ENCODE measurements at regions not wholly inside any gene's neighbourhood (a gene's known extent, or its start where the extent isn't known, plus 50 kb on each side); places are given as distances from the start of the nearest gene placed in this dataset.

DNA sequence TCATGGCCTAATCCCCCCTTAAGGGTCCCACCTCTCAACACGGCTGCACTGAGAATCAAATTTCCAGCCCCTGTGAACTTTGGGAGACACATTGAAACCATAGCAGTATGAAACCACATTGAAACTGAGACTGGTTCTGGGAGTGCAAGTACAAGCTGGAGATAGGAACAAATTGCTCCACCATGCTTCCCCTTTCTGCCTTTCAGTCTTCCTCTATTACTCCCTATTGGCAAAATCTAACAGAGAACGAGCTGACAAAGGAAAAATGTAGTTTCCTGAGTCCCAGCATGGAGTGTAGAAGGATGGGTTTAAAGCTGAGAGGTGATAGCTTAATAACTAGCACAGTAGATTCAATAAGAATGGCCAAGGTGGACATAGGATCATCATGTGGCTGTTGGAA lies 161.7 kb upstream of the RPL34 start:
- no peak for TF ChIP-seq CTCF (conservative IDR thresholded peaks at IDR 0.05)

GRCh38 chr4:108454227-108454626 lies 166.1 kb upstream of the RPL34 start:
- no peak for TF ChIP-seq CTCF (conservative IDR thresholded peaks at IDR 0.05)
- no peak overlapping the region for H3K27ac ChIP-seq

More for the DNA sequence above, 161.7 kb upstream of the RPL34 start:
- no peak overlapping the region for H3K27ac ChIP-seq

- no peak overlapping the region for H3K27ac ChIP-seq
- TF ChIP-seq CTCF (conservative IDR thresholded peaks at IDR 0.05) = no peak
Observed at GRCh38 chr4:108453366-108453765, 167.0 kb upstream of the RPL34 start.

GRCh38 chr4:108450236-108450898 lies 170.0 kb upstream of the RPL34 start:
- TF ChIP-seq CTCF (conservative IDR thresholded peaks at IDR 0.05) = no peak
- H3K27ac ChIP-seq = no peak overlapping the region

- TF ChIP-seq CTCF (conservative IDR thresholded peaks at IDR 0.05) = no peak
- no peak overlapping the region for H3K27ac ChIP-seq
Observed at GRCh38 chr4:108449129-108449528, 171.2 kb upstream of the RPL34 start.

DNA sequence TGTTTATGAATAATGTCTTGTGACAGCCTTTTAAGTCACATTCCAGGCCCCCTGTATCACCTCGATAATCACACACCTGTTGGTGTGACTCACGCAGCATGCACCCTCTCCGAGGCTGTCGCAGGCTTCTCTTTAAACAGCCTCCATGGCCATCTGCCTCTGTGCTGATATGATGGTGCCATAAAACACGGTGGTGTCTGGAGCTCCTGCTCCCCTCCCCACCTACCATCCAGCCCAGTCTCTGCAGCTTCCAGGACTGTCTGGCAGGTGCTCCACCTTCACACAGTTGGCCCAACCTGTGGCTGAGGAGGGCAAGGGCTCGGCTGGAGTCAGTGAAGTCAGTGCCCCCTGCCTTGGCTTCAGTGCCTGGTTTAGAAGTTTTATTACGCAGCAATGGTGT lies 173.8 kb upstream of the RPL34 start:
- no peak for TF ChIP-seq CTCF (conservative IDR thresholded peaks at IDR 0.05)
- H3K27ac ChIP-seq = no peak overlapping the region

DNA sequence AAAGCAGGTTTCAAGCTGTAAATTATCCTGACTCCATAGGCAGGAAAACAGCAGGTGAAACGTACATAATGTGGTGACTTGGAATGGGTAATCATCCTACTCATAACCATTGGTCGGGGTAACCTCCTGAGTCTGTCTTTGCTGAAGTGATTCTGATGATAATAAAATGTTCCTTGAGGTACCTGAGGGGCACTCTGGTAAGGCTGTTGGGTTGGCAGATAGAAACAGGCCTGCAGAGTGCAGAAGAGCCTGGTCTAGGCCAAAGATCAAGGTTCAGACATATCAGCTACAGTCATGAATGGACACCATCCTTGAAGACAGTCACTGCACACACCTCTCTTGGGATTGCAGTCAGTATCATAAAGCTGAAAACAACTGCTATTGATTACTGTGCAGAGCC lies 174.7 kb upstream of the RPL34 start:
- H3K27ac ChIP-seq = no peak overlapping the region
- no peak for TF ChIP-seq CTCF (conservative IDR thresholded peaks at IDR 0.05)
